Colonic mucosa (tissue), 4 donors: ENCODE measurements at regions not wholly inside any gene's neighbourhood (a gene's known extent, or its start where the extent isn't known, plus 50 kb on each side); places are given as distances from the start of the nearest gene placed in this dataset.

Source experiments
- DNase-seq: peaks from one replicate; pipeline ENCODE4 v3.0.0-alpha.2; 2020
- H3K27ac ChIP-seq: fragments of 200-600 bp; one replicate; pipeline ENCODE4 v1.8.0; 2021
- H3K27me3 ChIP-seq: fragments of 200-600 bp; one replicate; pipeline ENCODE4 v1.8.0; 2021
- H3K36me3 ChIP-seq: fragments of 200-600 bp; one replicate; pipeline ENCODE4 v1.8.0; 2021
- H3K4me1 ChIP-seq: fragments of 200-600 bp; one replicate; pipeline ENCODE4 v1.8.0; 2021; ENCODE audit warnings: mild to moderate bottlenecking
- H3K4me3 ChIP-seq: fragments of 200-600 bp; one replicate; pipeline ENCODE4 v1.8.0; 2021
- H3K9ac ChIP-seq, 2 donors: one replicate each; pipeline ENCODE4 v1.7.0; 2013; ENCODE audit warnings: control low read depth in 2 of 2, low read depth in 2 of 2, low read length in 2 of 2
- H3K9me3 ChIP-seq: fragments of 200-600 bp; one replicate; pipeline ENCODE4 v1.8.0; 2021
- intact Hi-C: fragments of 100-400 bp; cut with DNase I; formaldehyde crosslinking; loops from one replicate; pipeline ENCODE4 v1.14.1; 2022
- TF ChIP-seq, protein P1 (sequence below): fragments of 200-600 bp; IDR thresholded peaks from one replicate; pipeline ENCODE4 v1.8.0; 2022; ENCODE audit warnings: antibody characterized with exemption, mild to moderate bottlenecking
- donor health status: healthy.
- donor health status: DM: no; HTN: no; CAD: no.
- donor health status: DM: no; HTN: no; CAD: no.

DNA sequence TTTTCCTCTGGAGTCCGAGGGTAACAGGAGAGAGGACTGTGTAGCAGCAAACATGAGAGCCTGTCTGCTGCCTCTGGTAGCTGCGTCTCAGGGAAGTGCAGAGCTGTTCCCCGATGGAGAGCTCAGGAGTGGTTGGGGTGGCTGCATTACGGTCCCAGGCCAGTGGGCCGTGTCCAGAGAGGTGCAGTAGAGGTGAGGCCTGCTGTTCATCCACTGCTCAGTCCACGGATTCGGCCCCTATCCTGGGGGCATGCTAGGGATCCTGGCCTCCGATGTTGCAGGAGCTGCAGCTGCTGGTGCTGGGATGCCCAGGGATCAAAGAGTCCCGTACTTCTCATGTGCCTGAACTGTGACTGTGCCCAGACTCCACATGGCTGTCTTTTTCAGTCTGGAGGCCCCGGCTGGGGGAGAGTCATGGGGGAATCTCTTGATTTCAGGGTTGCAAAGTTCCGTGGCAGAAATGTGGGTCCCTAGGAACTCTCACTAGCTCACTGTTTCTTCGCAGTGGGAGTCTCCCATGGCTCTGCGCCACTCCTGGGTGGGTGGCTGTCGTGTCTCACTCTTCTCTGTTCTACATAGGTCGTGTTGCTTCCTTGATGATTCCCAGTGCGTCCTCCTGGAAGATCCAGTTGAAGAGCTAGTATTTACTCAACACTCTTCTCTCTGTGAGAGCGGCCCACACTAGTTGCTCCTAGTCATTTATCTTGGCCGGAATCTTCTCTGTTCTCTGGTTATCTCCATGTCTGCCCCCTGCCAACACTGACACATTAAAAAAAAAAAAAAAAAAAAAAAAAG, 109.5 kb upstream of the CENPE start:
- Histone ChIP-seq H3K9me3 (no peaks in the 10 kb centered on the region), H3K9ac (no peak overlapping the region), H3K27ac (no peak overlapping the region), H3K4me3 (no peak overlapping the region), H3K27me3 (no peaks in the 10 kb centered on the region), H3K4me1 (no peaks in the 10 kb centered on the region), H3K36me3 (no peaks in the 10 kb centered on the region)
- DNase-seq = no peak
- intact Hi-C loops = no loop called here
- TF ChIP-seq, protein P1, sequence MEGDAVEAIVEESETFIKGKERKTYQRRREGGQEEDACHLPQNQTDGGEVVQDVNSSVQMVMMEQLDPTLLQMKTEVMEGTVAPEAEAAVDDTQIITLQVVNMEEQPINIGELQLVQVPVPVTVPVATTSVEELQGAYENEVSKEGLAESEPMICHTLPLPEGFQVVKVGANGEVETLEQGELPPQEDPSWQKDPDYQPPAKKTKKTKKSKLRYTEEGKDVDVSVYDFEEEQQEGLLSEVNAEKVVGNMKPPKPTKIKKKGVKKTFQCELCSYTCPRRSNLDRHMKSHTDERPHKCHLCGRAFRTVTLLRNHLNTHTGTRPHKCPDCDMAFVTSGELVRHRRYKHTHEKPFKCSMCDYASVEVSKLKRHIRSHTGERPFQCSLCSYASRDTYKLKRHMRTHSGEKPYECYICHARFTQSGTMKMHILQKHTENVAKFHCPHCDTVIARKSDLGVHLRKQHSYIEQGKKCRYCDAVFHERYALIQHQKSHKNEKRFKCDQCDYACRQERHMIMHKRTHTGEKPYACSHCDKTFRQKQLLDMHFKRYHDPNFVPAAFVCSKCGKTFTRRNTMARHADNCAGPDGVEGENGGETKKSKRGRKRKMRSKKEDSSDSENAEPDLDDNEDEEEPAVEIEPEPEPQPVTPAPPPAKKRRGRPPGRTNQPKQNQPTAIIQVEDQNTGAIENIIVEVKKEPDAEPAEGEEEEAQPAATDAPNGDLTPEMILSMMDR = no peak

DNA sequence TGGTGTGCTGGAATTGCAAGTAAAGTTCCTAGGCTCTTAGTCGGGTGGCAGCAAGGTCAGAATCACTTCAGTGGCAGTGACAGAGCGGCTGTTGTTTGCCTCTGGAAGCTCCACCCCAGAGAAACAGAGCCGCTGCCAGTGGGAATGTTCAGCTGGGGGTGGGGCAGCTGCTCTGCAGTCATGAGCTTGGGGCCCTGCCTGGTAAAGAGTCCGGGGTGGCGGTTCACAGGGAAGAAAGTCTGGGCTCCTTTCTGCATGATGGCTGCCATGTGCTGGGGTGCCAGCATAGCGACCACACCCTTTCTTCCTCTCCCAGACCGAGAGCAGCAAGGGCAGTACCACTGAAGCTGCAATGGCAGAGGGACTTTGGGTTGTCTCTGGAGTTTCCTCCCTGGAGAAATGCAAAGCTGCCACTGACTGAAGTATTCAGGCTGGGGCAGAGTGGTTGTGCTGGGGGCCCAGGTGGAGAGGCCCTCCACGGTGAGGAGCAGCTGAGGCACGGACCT, 108.8 kb upstream of the CENPE start:
- no peaks in the 10 kb centered on the region for H3K27me3 ChIP-seq
- no peak overlapping the region for H3K4me3 ChIP-seq
- intact Hi-C loops = no loop called here
- DNase-seq = peak; percentile 22
- no peaks in the 10 kb centered on the region for H3K36me3 ChIP-seq
- TF ChIP-seq, protein P1 = no peak
- no peaks in the 10 kb centered on the region for H3K9me3 ChIP-seq
- no peaks in the 10 kb centered on the region for H3K4me1 ChIP-seq
- H3K9ac ChIP-seq = no peak overlapping the region
- no peak overlapping the region for H3K27ac ChIP-seq

- intact Hi-C loops = no loop called here
- H3K4me3 ChIP-seq = no peak overlapping the region
Observed at GRCh38 chr4:103305355-103305754, 107.2 kb upstream of the CENPE start.

GRCh38 chr4:103303011-103303410, 104.9 kb upstream of the CENPE start:
- TF ChIP-seq, protein P1 = no peak
- Histone ChIP-seq H3K4me3 (no peak overlapping the region), H3K4me1 (no peaks in the 10 kb centered on the region), H3K9ac (no peak overlapping the region), H3K27me3 (no peaks in the 10 kb centered on the region), H3K27ac (no peak overlapping the region), H3K9me3 (no peaks in the 10 kb centered on the region), H3K36me3 (no peaks in the 10 kb centered on the region)
- no peak for DNase-seq
- intact Hi-C loops = no loop called here

More at GRCh38 chr4:103305355-103305754, 107.2 kb upstream of the CENPE start:
- no peak for DNase-seq
- TF ChIP-seq, protein P1 = no peak
- Histone ChIP-seq H3K9me3 (no peaks in the 10 kb centered on the region), H3K27me3 (no peaks in the 10 kb centered on the region), H3K27ac (no peak overlapping the region), H3K36me3 (no peaks in the 10 kb centered on the region), H3K4me1 (no peaks in the 10 kb centered on the region), H3K9ac (no peak overlapping the region)

DNA sequence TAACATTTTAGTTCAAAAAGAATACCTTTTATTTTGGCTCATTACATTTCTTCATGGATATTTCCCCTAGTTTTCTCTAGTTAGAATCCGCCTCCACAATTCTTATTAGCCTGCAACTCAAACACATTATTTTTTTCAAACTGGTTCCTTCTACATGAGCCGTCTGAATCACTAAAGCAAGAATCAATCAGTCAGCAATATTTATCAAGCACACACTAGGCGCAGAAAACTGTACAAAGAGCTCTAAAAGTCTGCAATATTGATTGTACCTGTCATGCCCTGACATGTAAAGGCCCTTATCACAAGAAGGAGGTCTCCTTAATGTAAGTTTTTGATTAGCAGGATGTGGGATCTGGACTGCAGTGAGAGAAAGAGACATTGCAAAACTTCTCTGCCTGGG, 94.8 kb upstream of the CENPE start:
- no peaks in the 10 kb centered on the region for H3K27me3 ChIP-seq
- no peak overlapping the region for H3K4me3 ChIP-seq
- TF ChIP-seq, protein P1 = no peak
- DNase-seq = no peak
- H3K36me3 ChIP-seq = no peaks in the 10 kb centered on the region
- H3K27ac ChIP-seq = no peak overlapping the region
- intact Hi-C loops = no loop called here
- no peaks in the 10 kb centered on the region for H3K9me3 ChIP-seq
- no peak overlapping the region for H3K9ac ChIP-seq
- H3K4me1 ChIP-seq = no peaks in the 10 kb centered on the region
